ENCODE measurements at regions not wholly inside any gene's neighbourhood (a gene's known extent, or its start where the extent isn't known, plus 50 kb on each side); places are given as distances from the start of the nearest gene placed in this dataset.

GRCh38 chr1:106584107-106584506 lies 472.4 kb upstream of the PRMT6 start:
- ATAC-seq (no peak), FAIRE-seq (no peak), DNase-seq (ENCODE audit: low spot score) (no peak)
- Histone ChIP-seq H3K36me3 (replicated peaks in 1 of 2; ENCODE audit: control insufficient read depth in 1 of 2, insufficient read depth in 2 of 2, low read length in 2 of 2) (no peaks in the 10 kb centered on the region), H3K4me2 (ENCODE audit: low read depth, low read length) (no peak overlapping the region), H3K9ac (ENCODE audit: insufficient read depth, low read depth, low read length) (no peak overlapping the region), H3K27ac (ENCODE audit: extremely low read length, insufficient read depth, low read length) (no peak overlapping the region), H3K9me3 (ENCODE audit: low read length) (peaks cover 86% of the 10 kb centered on the region), H4K20me1 (ENCODE audit: insufficient read depth, low read length) (no peaks in the 10 kb centered on the region), H3K27me3 (ENCODE audit: control insufficient read depth in 1 of 2, insufficient read depth in 2 of 2, low read length in 2 of 2) (no peaks in the 10 kb centered on the region), H3K79me2 (ENCODE audit: insufficient read depth, low read length) (no peaks in the 10 kb centered on the region), H3K4me1 (ENCODE audit: insufficient read depth, low read length) (no peaks in the 10 kb centered on the region), H2AFZ (ENCODE audit: low read length) (no peak overlapping the region), H3K4me3 (replicated peaks in 1 of 3; ENCODE audit: insufficient read depth in 1 of 3, low read depth in 2 of 3, low read length in 3 of 3) (no peak overlapping the region)
- WGBS (ENCODE audit: low lambda C conversion rate) = 6% methylated on average over 1 of the region's 1 CpG
- in situ Hi-C loops (cut with HindIII; ENCODE audit: extremely low pct_ligation_motif_present, low pct_unique_long_range_greater_than_20kb) = no loop called here
- intact Hi-C loops (cut with micrococcal nuclease; ENCODE audit: unreplicated experiment) = no loop called here
- CTCF ChIA-PET (ENCODE audit: low intra/inter-chr PET ratio, low total read pairs) = no interaction called here
- no TSS peak for BruUV-seq (replicated peaks)
- TF ChIP-seq, protein P1, sequence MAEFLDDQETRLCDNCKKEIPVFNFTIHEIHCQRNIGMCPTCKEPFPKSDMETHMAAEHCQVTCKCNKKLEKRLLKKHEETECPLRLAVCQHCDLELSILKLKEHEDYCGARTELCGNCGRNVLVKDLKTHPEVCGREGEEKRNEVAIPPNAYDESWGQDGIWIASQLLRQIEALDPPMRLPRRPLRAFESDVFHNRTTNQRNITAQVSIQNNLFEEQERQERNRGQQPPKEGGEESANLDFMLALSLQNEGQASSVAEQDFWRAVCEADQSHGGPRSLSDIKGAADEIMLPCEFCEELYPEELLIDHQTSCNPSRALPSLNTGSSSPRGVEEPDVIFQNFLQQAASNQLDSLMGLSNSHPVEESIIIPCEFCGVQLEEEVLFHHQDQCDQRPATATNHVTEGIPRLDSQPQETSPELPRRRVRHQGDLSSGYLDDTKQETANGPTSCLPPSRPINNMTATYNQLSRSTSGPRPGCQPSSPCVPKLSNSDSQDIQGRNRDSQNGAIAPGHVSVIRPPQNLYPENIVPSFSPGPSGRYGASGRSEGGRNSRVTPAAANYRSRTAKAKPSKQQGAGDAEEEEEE (CRISPR knock-in tag; IDR thresholded peaks at IDR 0.05; ENCODE audit: borderline replicate concordance) = no peak
- TF ChIP-seq ZNF652 (CRISPR knock-in tag; IDR thresholded peaks at IDR 0.05; ENCODE audit: borderline replicate concordance, low read depth) (no peak), ZMAT5 (CRISPR knock-in tag; IDR thresholded peaks at IDR 0.05; ENCODE audit: borderline replicate concordance, low read depth) (no peak), ISX (CRISPR knock-in tag; conservative IDR thresholded peaks at IDR 0.05) (no peak), FIP1L1 (IDR thresholded peaks at IDR 0.05; ENCODE audit: borderline replicate concordance, insufficient read depth, low read depth, low read length) (no peak), KLF6 (CRISPR knock-in tag; IDR thresholded peaks at IDR 0.05) (no peak), GLMP (CRISPR knock-in tag; IDR thresholded peaks at IDR 0.05; ENCODE audit: borderline replicate concordance) (no peak), PHF21A (CRISPR knock-in tag; IDR thresholded peaks at IDR 0.05) (no peak), PHF8 (CRISPR knock-in tag; IDR thresholded peaks at IDR 0.05) (no peak), SCMH1 (CRISPR knock-in tag; IDR thresholded peaks at IDR 0.05; ENCODE audit: borderline replicate concordance) (no peak), THAP11 (CRISPR knock-in tag; IDR thresholded peaks at IDR 0.05) (no peak), ZNF549 (CRISPR knock-in tag; IDR thresholded peaks at IDR 0.05) (no peak), NR2F6 (IDR thresholded peaks at IDR 0.05) (no peak), NR2F6 (CRISPR knock-in tag; IDR thresholded peaks at IDR 0.05) (no peak), MBNL3 (CRISPR knock-in tag; conservative IDR thresholded peaks at IDR 0.05) (no peak)
- POLR2A ChIA-PET = no interaction called here
